CD4-positive, CD25-positive, alpha-beta regulatory T cell (primary cell): ENCODE measurements at regions not wholly inside any gene's neighbourhood (a gene's known extent, or its start where the extent isn't known, plus 50 kb on each side); places are given as distances from the start of the nearest gene placed in this dataset.

ENCODE experiments used
- ATAC-seq, 2 donors: fragments of 150-1000 bp; cut with Tn5 transposase; one replicate each; pipeline ENCODE4 v1.10.0; 2021; ENCODE audit warnings: low read depth in 2 of 2, moderate number of reproducible peaks in 2 of 2, moderate library complexity in 1 of 2
- DNase-seq, 3 donors: peaks; one replicate each; pipeline versions ENCODE4 v3.0.0 to v3.0.0-alpha.2; 2012 to 2022; ENCODE audit warnings: mixed read lengths in 1 of 3
- H3K27ac ChIP-seq: one replicate; pipeline ENCODE4 v1.7.0; 2013; ENCODE audit warnings: mild to moderate bottlenecking, low read length; ENCODE audit not compliant: insufficient read depth, poor library complexity, severe bottlenecking
- H3K27me3 ChIP-seq: one replicate; pipeline ENCODE4 v1.7.0; 2013; ENCODE audit warnings: low read length; ENCODE audit not compliant: control insufficient read depth, insufficient read depth
- H3K36me3 ChIP-seq: one replicate; pipeline ENCODE4 v1.7.0; 2013; ENCODE audit warnings: mild to moderate bottlenecking, low read length, moderate library complexity; ENCODE audit not compliant: control insufficient read depth, insufficient read depth
- H3K4me1 ChIP-seq: 2 replicates; pipeline ENCODE4 v1.7.0; 2013; ENCODE audit warnings: mild to moderate bottlenecking, low read length; ENCODE audit not compliant: insufficient read depth, control insufficient read depth, poor library complexity, severe bottlenecking
- H3K4me3 ChIP-seq: one replicate; pipeline ENCODE4 v1.7.0; 2013; ENCODE audit warnings: low read depth, mild to moderate bottlenecking, low read length, moderate library complexity
- H3K9me3 ChIP-seq, 2 experiments: 1 replicate in 1 of 2; 2 replicates in 1 of 2; pipeline ENCODE4 v1.7.0; 2013; ENCODE audit warnings: low read length in 2 of 2, mild to moderate bottlenecking in 1 of 2, moderate library complexity in 1 of 2; ENCODE audit not compliant: control insufficient read depth in 2 of 2
- H3K27ac Mint-ChIP-seq, 3 donors: one replicate each; pipeline ENCODE4 v1.8.0; 2020 to 2022; ENCODE audit warnings: mild to moderate bottlenecking in 3 of 3, mixed read lengths in 3 of 3, moderate library complexity in 2 of 3
- H3K27me3 Mint-ChIP-seq: one replicate; pipeline ENCODE4 v1.8.0; 2022; ENCODE audit warnings: mild to moderate bottlenecking, mixed read lengths
- H3K36me3 Mint-ChIP-seq: one replicate; pipeline ENCODE4 v1.8.0; 2020; ENCODE audit warnings: mixed read lengths
- H3K4me1 Mint-ChIP-seq, 4 donors: one replicate each; pipeline ENCODE4 v1.8.0; 2020 to 2022; ENCODE audit warnings: mixed read lengths in 4 of 4, mild to moderate bottlenecking in 1 of 4
- H3K4me3 Mint-ChIP-seq, 4 donors: one replicate each; pipeline ENCODE4 v1.8.0; 2020 to 2022; ENCODE audit warnings: mild to moderate bottlenecking in 4 of 4, mixed read lengths in 4 of 4, moderate library complexity in 3 of 4
- H3K9me3 Mint-ChIP-seq, 7 donors: one replicate each; pipeline ENCODE4 v1.8.0; 2020 to 2022; ENCODE audit warnings: mixed read lengths in 7 of 7, mild to moderate bottlenecking in 3 of 7, moderate library complexity in 2 of 7

DNA sequence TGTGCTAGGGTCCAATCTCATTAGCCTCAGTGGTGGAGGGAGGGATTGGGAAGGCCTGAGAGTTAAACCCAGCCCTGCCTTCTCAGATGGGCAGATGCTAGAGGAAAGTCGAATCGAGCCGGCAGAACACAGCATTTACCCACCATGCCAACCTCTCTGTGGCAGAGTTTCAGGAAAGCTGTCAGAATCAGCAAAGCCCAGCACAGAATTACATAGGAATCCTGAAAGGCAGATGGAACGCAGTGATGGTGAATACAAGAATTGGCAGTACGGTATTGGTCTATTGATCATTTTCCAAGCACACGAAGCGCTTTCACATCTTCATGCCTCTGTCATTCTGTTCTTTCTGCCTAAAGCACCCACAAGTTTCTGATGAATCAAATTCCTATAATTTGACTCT is 417.7 kb upstream of the RBMS3 start:
- DNase-seq (no peak), ATAC-seq (no peak)
- Mint-ChIP-seq H3K9me3 (peaks cover 0 to 2% (median 0%) of the 10 kb centered on the region in 7 donors), H3K36me3 (no peaks in the 10 kb centered on the region), H3K27me3 (no peaks in the 10 kb centered on the region), H3K4me1 (peaks cover 0 to 4% (median 1%) of the 10 kb centered on the region in 4 donors), H3K27ac (no peak overlapping the region), H3K4me3 (no peak overlapping the region)
- H3K27me3 ChIP-seq = no peaks in the 10 kb centered on the region
- no peaks in the 10 kb centered on the region for H3K9me3 ChIP-seq
- H3K27ac ChIP-seq = no peak overlapping the region
- H3K36me3 ChIP-seq = no peaks in the 10 kb centered on the region
- no peak overlapping the region for H3K4me3 ChIP-seq
- H3K4me1 ChIP-seq = no peaks in the 10 kb centered on the region

DNA sequence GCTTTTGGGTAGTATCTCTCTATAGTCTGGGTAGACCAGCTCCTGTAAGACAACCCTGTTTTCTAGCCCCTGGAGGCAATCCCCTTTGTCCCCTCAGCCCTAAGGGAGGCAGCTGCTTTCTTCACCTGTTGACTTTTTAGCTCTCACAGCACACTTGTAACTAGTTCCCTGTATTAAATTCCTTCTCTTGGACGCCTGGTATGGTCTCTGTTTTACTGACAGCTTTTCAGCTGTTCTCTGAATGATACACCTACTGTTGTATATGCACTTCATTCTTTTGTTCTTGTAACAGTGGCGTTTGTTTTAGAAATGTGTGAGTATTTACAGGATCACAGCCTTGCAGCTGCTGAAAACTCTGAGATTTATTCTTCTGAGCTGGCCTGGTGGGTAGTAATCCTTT is 413.0 kb upstream of the RBMS3 start:
- Mint-ChIP-seq H3K4me3 (no peak overlapping the region), H3K27me3 (peaks cover 5% of the 10 kb centered on the region), H3K9me3 (peaks cover 0 to 7% (median 1%) of the 10 kb centered on the region in 7 donors), H3K27ac (no peak overlapping the region), H3K36me3 (no peaks in the 10 kb centered on the region), H3K4me1 (no peaks in the 10 kb centered on the region)
- Histone ChIP-seq H3K36me3 (no peaks in the 10 kb centered on the region), H3K27ac (no peak overlapping the region), H3K4me1 (no peaks in the 10 kb centered on the region), H3K27me3 (no peaks in the 10 kb centered on the region), H3K4me3 (no peak overlapping the region), H3K9me3 (no peaks in the 10 kb centered on the region)
- DNase-seq (no peak), ATAC-seq (no peak)

DNA sequence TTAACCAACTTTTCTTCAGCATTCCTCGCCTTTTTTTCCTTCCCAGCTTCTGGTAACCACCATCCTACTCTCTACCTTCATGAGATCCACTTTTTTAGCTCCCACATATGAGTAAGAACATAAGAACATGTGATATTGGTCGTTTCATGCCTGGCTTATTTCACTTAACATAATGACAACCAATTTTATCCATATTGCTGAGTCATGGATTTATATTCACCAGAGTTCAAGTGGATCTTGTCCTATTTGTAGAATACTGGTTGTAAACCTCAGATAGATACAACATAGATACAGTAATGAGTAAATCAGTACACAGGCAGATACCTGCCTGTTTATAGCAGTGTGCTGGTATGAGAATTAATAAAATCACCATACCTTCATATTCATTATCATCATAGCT is 412.0 kb upstream of the RBMS3 start:
- no peak for ATAC-seq
- H3K9me3 Mint-ChIP-seq = peaks cover 0 to 14% (median 2%) of the 10 kb centered on the region in 7 donors
- peaks cover 5% of the 10 kb centered on the region for H3K27me3 Mint-ChIP-seq
- no peaks in the 10 kb centered on the region for H3K27me3 ChIP-seq
- no peak overlapping the region for H3K4me3 ChIP-seq
- no peak overlapping the region for H3K27ac ChIP-seq
- no peak for DNase-seq
- H3K36me3 ChIP-seq = no peaks in the 10 kb centered on the region
- H3K4me1 ChIP-seq = no peaks in the 10 kb centered on the region
- no peak overlapping the region for H3K27ac Mint-ChIP-seq
- H3K9me3 ChIP-seq = no peaks in the 10 kb centered on the region
- no peak overlapping the region for H3K4me3 Mint-ChIP-seq
- H3K36me3 Mint-ChIP-seq = no peaks in the 10 kb centered on the region
- H3K4me1 Mint-ChIP-seq = no peaks in the 10 kb centered on the region

DNA sequence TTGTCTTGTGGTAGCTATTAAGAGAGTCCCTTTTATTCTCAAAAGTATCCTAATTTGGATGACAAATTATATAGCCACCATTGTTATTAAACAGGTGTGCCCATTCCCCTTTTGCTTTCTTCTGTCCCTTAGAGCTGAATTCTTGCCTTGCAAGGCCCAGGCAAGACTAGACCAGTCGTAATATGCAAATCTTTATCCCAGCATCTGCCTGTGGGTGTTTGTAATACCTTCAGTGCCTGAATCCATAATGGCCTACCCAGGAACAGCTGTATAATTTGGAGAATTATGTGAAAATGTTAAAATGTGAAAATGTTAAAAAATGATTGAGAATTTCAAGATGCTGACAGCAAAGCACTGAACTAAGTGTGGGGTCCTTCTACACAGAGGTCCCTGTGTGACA is 403.0 kb upstream of the RBMS3 start:
- H3K36me3 ChIP-seq = no peaks in the 10 kb centered on the region
- no peaks in the 10 kb centered on the region for H3K36me3 Mint-ChIP-seq

GRCh38 chr3:28890373-28890772 is 390.5 kb upstream of the RBMS3 start:
- Mint-ChIP-seq H3K9me3 (peaks cover 0 to 6% (median 0%) of the 10 kb centered on the region in 7 donors), H3K4me3 (no peak overlapping the region), H3K36me3 (no peaks in the 10 kb centered on the region), H3K4me1 (no peaks in the 10 kb centered on the region), H3K27me3 (no peaks in the 10 kb centered on the region), H3K27ac (no peak overlapping the region)
- Histone ChIP-seq H3K27ac (no peak overlapping the region), H3K27me3 (no peaks in the 10 kb centered on the region), H3K36me3 (no peaks in the 10 kb centered on the region), H3K9me3 (no peaks in the 10 kb centered on the region), H3K4me1 (no peaks in the 10 kb centered on the region), H3K4me3 (no peak overlapping the region)
- ATAC-seq = no peak
- no peak for DNase-seq

More for the DNA sequence above, 403.0 kb upstream of the RBMS3 start:
- H3K4me3 ChIP-seq = no peak overlapping the region
- no peak overlapping the region for H3K27ac ChIP-seq
- H3K27me3 Mint-ChIP-seq = no peaks in the 10 kb centered on the region
- H3K9me3 ChIP-seq = no peaks in the 10 kb centered on the region
- no peaks in the 10 kb centered on the region for H3K27me3 ChIP-seq
- no peak overlapping the region for H3K27ac Mint-ChIP-seq
- DNase-seq (no peak), ATAC-seq (no peak)
- no peak overlapping the region for H3K4me3 Mint-ChIP-seq
- H3K4me1 ChIP-seq = no peaks in the 10 kb centered on the region
- no peaks in the 10 kb centered on the region for H3K4me1 Mint-ChIP-seq
- peaks cover 0 to 6% (median 2%) of the 10 kb centered on the region in 7 donors for H3K9me3 Mint-ChIP-seq

DNA sequence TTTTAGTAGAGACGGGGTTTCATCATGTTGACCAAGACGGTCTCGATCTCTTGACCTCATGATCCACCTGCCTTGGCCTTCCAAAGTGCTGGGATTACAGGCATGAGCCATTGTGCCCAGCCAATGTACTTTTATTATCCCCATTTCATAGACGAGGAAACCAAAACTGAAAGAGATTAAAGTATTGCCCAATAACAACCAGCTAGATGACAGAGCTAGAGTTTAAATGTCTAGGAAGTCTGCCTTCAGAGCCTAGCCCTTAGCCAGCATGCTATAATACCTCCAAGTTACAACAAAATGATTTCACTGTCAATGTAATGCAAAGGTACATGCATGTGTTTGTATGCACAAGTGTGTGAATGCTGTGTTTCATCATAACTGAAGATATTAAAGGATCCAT is 389.4 kb upstream of the RBMS3 start:
- H3K27me3 ChIP-seq = no peaks in the 10 kb centered on the region
- no peaks in the 10 kb centered on the region for H3K4me1 ChIP-seq
- H3K9me3 Mint-ChIP-seq = peaks cover 0 to 6% (median 0%) of the 10 kb centered on the region in 7 donors
- no peak overlapping the region for H3K27ac ChIP-seq
- H3K4me3 ChIP-seq = no peak overlapping the region
- no peaks in the 10 kb centered on the region for H3K36me3 ChIP-seq
- no peaks in the 10 kb centered on the region for H3K9me3 ChIP-seq
- no peak overlapping the region for H3K4me3 Mint-ChIP-seq
- ATAC-seq (no peak), DNase-seq (no peak)
- H3K27me3 Mint-ChIP-seq = no peaks in the 10 kb centered on the region
- no peaks in the 10 kb centered on the region for H3K36me3 Mint-ChIP-seq
- H3K27ac Mint-ChIP-seq = no peak overlapping the region
- no peaks in the 10 kb centered on the region for H3K4me1 Mint-ChIP-seq

DNA sequence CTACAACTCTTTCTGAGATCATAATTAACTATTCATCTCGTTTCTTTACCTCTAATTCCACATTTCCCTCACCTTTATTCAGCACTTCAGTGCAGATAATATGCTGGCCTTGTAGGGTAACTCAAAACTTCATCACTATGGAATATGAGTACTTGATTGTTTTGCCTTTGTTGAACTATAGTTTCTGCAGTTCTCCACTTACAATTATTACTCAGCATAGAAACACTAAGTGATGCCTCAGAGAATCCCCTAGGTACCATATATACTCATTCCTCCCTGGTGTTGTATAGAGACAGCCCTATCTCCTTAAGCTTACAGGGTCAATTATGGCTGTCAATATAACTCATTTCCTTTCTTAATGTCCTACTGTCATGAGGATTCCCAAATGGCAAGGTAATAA is 380.6 kb upstream of the RBMS3 start:
- H3K27me3 Mint-ChIP-seq = peaks cover 4% of the 10 kb centered on the region
- H3K4me3 Mint-ChIP-seq = no peak overlapping the region
- peaks cover 0 to 6% (median 2%) of the 10 kb centered on the region in 7 donors for H3K9me3 Mint-ChIP-seq
- Histone ChIP-seq H3K4me1 (no peaks in the 10 kb centered on the region), H3K4me3 (no peak overlapping the region), H3K27ac (no peak overlapping the region), H3K36me3 (no peaks in the 10 kb centered on the region), H3K9me3 (no peaks in the 10 kb centered on the region), H3K27me3 (no peaks in the 10 kb centered on the region)
- DNase-seq (no peak), ATAC-seq (no peak)
- H3K36me3 Mint-ChIP-seq = no peaks in the 10 kb centered on the region
- no peaks in the 10 kb centered on the region for H3K4me1 Mint-ChIP-seq
- H3K27ac Mint-ChIP-seq = no peak overlapping the region

GRCh38 chr3:28901018-28901417 is 379.9 kb upstream of the RBMS3 start:
- Histone ChIP-seq H3K4me1 (no peaks in the 10 kb centered on the region), H3K36me3 (no peaks in the 10 kb centered on the region), H3K9me3 (no peaks in the 10 kb centered on the region), H3K4me3 (no peak overlapping the region), H3K27ac (no peak overlapping the region), H3K27me3 (no peaks in the 10 kb centered on the region)
- Mint-ChIP-seq H3K27ac (no peak overlapping the region), H3K9me3 (peaks cover 0 to 8% (median 2%) of the 10 kb centered on the region in 7 donors), H3K36me3 (no peaks in the 10 kb centered on the region), H3K4me1 (no peaks in the 10 kb centered on the region), H3K27me3 (peaks cover 4% of the 10 kb centered on the region), H3K4me3 (no peak overlapping the region)
- no peak for ATAC-seq
- DNase-seq = no peak
